Skeletal muscle tissue (tissue), 3 donors: ENCODE measurements at regions not wholly inside any gene's neighbourhood (a gene's known extent, or its start where the extent isn't known, plus 50 kb on each side); places are given as distances from the start of the nearest gene placed in this dataset.

Experiments used
- H3K27ac ChIP-seq: one replicate; pipeline ENCODE4 v1.7.0; 2013; ENCODE audit warnings: mild to moderate bottlenecking, low read depth, low read length, inconsistent platforms
- H3K27me3 ChIP-seq, 3 donors: one replicate each; pipeline ENCODE4 v1.7.0; 2013; ENCODE audit warnings: low read length in 3 of 3; ENCODE audit not compliant: control insufficient read depth in 3 of 3, insufficient read depth in 3 of 3
- H3K36me3 ChIP-seq, 3 donors: one replicate each; pipeline ENCODE4 v1.7.0; 2013; ENCODE audit warnings: low read length in 3 of 3; ENCODE audit not compliant: control insufficient read depth in 3 of 3, insufficient read depth in 3 of 3
- H3K4me1 ChIP-seq, 3 donors: one replicate each; pipeline ENCODE4 v1.7.0; 2013; ENCODE audit warnings: low read length in 3 of 3, mild to moderate bottlenecking in 3 of 3; ENCODE audit not compliant: control insufficient read depth in 3 of 3, insufficient read depth in 3 of 3
- H3K4me3 ChIP-seq, 3 donors: one replicate each; pipeline ENCODE4 v1.7.0; 2013; ENCODE audit warnings: low read length in 3 of 3
- H3K9ac ChIP-seq, 3 donors: one replicate each; pipeline ENCODE4 v1.7.0; 2013; ENCODE audit warnings: low read length in 3 of 3, mild to moderate bottlenecking in 3 of 3, moderate library complexity in 2 of 3, low read depth in 1 of 3
- H3K9me3 ChIP-seq, 3 donors: one replicate each; pipeline ENCODE4 v1.7.0; 2013; ENCODE audit warnings: low read length in 3 of 3; ENCODE audit not compliant: control insufficient read depth in 3 of 3
- donor health status: Osteomylitis.

- Histone ChIP-seq H3K36me3 (no peaks in the 10 kb centered on the region), H3K4me1 (no peaks in the 10 kb centered on the region), H3K4me3 (no peak overlapping the region), H3K9ac (no peak overlapping the region), H3K27ac (no peak overlapping the region), H3K27me3 (no peaks in the 10 kb centered on the region), H3K9me3 (no peaks in the 10 kb centered on the region)
These were observed 118.9 kb upstream of the ARRDC4 start for GRCh38 chr15:97841558-97841957.

GRCh38 chr15:97849183-97849582 lies 111.3 kb upstream of the ARRDC4 start:
- no peak overlapping the region for H3K27ac ChIP-seq

DNA sequence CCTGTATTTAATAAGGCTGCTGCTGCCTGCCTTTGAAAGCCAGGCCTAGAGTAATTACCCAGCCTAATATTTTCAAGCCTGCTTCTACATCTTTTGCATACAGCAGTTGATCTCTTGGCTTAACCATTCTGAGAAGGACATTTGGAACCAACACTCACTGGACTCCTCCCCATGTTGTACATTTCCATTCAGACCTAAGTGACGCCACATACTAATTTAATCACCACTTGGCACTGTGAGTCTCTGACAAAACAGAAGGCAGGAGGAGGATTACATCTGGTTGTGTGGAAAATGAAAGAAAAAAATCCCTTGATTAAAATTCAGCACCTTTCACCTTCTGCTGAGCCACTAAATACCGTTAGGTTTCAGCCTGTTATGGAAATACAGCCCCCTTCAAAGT lies 102.2 kb upstream of the ARRDC4 start:
- Histone ChIP-seq H3K27ac (no peak overlapping the region), H3K9me3 (no peaks in the 10 kb centered on the region), H3K4me1 (no peaks in the 10 kb centered on the region), H3K4me3 (no peak overlapping the region), H3K36me3 (no peaks in the 10 kb centered on the region), H3K9ac (no peak overlapping the region), H3K27me3 (no peaks in the 10 kb centered on the region)

More at GRCh38 chr15:97849183-97849582, 111.3 kb upstream of the ARRDC4 start:
- H3K9ac ChIP-seq: no peak overlapping the region
- no peaks in the 10 kb centered on the region for H3K9me3 ChIP-seq
- H3K4me1 ChIP-seq: no peaks in the 10 kb centered on the region
- H3K4me3 ChIP-seq: no peak overlapping the region
- no peaks in the 10 kb centered on the region for H3K27me3 ChIP-seq
- H3K36me3 ChIP-seq: no peaks in the 10 kb centered on the region

DNA sequence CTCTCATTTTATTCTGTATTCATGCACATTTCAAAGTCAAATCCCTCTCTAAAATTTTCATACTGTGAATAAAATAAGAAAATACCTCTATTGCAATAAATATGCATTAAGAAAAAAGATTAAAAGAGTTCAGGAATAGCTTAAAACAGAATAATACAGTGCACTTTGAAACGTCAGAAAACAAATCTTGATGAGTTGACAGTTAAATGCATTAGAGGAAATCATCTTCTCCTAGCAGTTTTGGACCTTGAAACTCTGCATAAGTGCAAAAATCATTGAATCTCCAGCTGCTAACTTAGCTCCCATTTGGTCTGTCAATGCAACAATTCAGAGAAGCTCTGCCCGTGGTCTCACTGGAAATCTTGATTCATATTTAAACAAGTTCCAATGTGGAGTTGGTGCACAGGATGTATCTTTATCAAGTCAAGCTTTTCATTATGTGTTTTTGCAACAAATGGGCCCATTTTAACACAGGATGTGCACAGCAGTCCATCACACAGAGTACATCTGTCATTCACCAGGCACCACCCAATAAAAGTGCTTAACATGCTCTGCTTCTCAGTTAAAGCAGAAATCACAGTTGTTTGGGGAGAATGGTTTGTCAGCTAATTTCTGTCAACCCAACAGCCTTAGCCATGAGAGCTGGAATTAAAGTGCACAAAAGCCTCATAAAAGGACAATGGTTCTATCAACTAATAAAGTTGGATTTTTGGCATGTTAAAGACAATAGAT lies 98.8 kb upstream of the ARRDC4 start:
- no peak overlapping the region for H3K4me3 ChIP-seq
- no peaks in the 10 kb centered on the region for H3K27me3 ChIP-seq
- H3K36me3 ChIP-seq: no peaks in the 10 kb centered on the region
- H3K27ac ChIP-seq: no peak overlapping the region
- no peaks in the 10 kb centered on the region for H3K9me3 ChIP-seq
- H3K9ac ChIP-seq: no peak overlapping the region
- no peaks in the 10 kb centered on the region for H3K4me1 ChIP-seq

DNA sequence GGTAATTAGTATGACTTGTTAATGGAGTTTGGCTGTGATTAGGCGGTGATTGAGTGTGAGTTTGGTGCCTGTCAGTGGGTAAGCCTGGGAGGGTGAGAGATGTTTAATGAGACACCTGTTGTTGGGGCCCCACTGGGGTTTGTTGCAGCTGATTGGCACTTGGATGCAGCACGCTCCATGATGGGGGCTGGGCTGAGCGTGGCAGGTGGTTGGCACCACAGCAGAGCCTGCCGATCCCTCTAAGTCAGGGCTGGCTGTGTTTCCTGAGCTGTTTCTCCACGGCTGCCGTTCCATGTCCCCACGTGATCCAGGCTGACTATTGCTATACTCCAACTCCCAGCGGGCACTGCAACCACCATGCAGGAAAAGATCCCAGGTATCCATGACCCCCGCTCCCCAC lies 93.5 kb upstream of the ARRDC4 start:
- no peaks in the 10 kb centered on the region for H3K27me3 ChIP-seq
- no peak overlapping the region for H3K27ac ChIP-seq
- H3K36me3 ChIP-seq: no peaks in the 10 kb centered on the region
- H3K9me3 ChIP-seq: no peaks in the 10 kb centered on the region
- H3K4me1 ChIP-seq: peaks cover 0 to 2% (median 0%) of the 10 kb centered on the region in 3 donors
- no peak overlapping the region for H3K4me3 ChIP-seq
- peak overlapping the region in 1 of 3 donors; percentile 8 for H3K9ac ChIP-seq

DNA sequence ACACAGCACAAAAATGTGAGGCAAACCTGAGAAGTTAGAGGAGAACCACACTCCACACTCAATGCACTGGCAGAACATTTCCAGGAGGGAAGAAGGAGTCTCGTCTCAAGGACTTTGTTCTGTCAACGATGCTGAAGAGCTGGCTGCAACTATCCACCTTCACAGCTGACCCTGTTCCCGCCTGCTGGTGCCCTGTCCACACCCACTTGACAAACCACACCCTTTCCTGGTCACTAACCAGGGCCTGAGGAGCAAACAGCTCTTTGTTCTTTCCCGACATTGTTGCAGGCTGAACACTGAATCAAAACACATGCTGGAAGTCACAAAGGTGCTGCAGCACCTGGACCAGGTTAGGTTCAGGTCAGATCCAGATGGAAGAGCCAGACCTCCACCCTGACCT lies 92.6 kb upstream of the ARRDC4 start:
- no peaks in the 10 kb centered on the region for H3K9me3 ChIP-seq
- peaks cover 0 to 2% (median 0%) of the 10 kb centered on the region in 3 donors for H3K4me1 ChIP-seq
- no peaks in the 10 kb centered on the region for H3K36me3 ChIP-seq
- no peak overlapping the region for H3K27ac ChIP-seq
- no peak overlapping the region for H3K9ac ChIP-seq
- H3K4me3 ChIP-seq: no peak overlapping the region
- no peaks in the 10 kb centered on the region for H3K27me3 ChIP-seq

DNA sequence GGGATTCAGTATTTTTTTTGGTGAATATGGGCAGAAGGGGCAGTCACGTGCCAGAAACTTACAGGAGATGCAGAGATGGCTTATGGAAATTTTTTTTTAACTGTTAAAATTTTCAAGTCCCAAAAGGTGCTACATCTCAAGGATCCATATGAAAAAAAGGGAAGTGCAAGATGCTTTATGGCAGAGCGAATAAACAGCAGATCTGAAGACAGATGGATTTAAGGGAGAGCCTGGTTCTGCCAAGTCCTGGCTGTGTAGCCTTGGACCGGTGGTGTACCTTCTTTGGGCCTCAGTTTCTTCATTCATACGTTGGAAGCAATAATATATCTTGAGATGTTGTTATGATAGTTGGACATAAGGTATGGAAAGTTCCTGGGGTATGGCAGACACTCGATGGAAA lies 91.5 kb upstream of the ARRDC4 start:
- H3K27ac ChIP-seq: no peak overlapping the region
- H3K36me3 ChIP-seq: no peaks in the 10 kb centered on the region

GRCh38 chr15:97870771-97871170 lies 89.7 kb upstream of the ARRDC4 start:
- H3K4me3 ChIP-seq: no peak overlapping the region
- no peaks in the 10 kb centered on the region for H3K36me3 ChIP-seq
- no peaks in the 10 kb centered on the region for H3K27me3 ChIP-seq
- no peak overlapping the region for H3K9ac ChIP-seq
- H3K4me1 ChIP-seq: peaks cover 0 to 2% (median 0%) of the 10 kb centered on the region in 3 donors
- H3K27ac ChIP-seq: no peak overlapping the region
- no peaks in the 10 kb centered on the region for H3K9me3 ChIP-seq

More for the DNA sequence above, 91.5 kb upstream of the ARRDC4 start:
- no peak overlapping the region for H3K4me3 ChIP-seq
- no peak overlapping the region for H3K9ac ChIP-seq
- no peaks in the 10 kb centered on the region for H3K27me3 ChIP-seq
- H3K9me3 ChIP-seq: no peaks in the 10 kb centered on the region
- H3K4me1 ChIP-seq: peaks cover 0 to 2% (median 0%) of the 10 kb centered on the region in 3 donors

GRCh38 chr15:97874139-97874538 lies 86.4 kb upstream of the ARRDC4 start:
- H3K36me3 ChIP-seq: no peaks in the 10 kb centered on the region
- H3K27ac ChIP-seq: no peak overlapping the region
- H3K9ac ChIP-seq: no peak overlapping the region
- no peak overlapping the region for H3K4me3 ChIP-seq
- H3K9me3 ChIP-seq: no peaks in the 10 kb centered on the region
- H3K27me3 ChIP-seq: no peaks in the 10 kb centered on the region
- H3K4me1 ChIP-seq: no peaks in the 10 kb centered on the region

GRCh38 chr15:97875025-97875512 lies 85.4 kb upstream of the ARRDC4 start:
- peak overlapping the region in 1 of 3 donors; percentile 46 for H3K4me3 ChIP-seq

More at GRCh38 chr15:97875025-97875512, 85.4 kb upstream of the ARRDC4 start:
- no peaks in the 10 kb centered on the region for H3K36me3 ChIP-seq
- H3K27me3 ChIP-seq: no peaks in the 10 kb centered on the region
- H3K9me3 ChIP-seq: no peaks in the 10 kb centered on the region
- H3K4me1 ChIP-seq: no peaks in the 10 kb centered on the region
- H3K27ac ChIP-seq: no peak overlapping the region
- H3K9ac ChIP-seq: no peak overlapping the region
